GM21390 (cell line): ENCODE measurements at regions not wholly inside any gene's neighbourhood (a gene's known extent, or its start where the extent isn't known, plus 50 kb on each side); places are given as distances from the start of the nearest gene placed in this dataset.

Source experiments
- ATAC-seq: cut with Tn5 transposase; IDR thresholded peaks from one replicate; pipeline ENCODE4 v1.9.1; 2021; ENCODE audit not compliant: unreplicated experiment

DNA sequence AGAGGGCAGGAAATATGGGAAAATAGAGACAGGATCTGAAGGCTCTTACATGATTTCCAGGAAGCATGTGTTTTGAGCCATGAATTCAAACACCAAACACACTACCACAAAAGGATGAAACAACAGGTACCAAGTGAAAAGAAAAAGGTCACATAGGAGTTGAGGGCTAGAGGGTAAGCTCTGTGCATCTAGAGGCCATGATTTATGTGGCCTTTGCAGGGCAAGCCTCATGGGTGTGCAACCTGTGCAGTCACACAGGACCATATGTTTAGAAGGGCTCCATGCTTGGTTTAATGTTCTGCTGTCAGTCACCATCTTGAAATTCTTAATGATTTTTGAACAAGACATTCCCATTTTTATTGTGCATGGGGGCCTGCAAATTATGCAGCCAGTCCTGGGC lies 134.5 kb upstream of the CCDC68 start:
- no peak for ATAC-seq

DNA sequence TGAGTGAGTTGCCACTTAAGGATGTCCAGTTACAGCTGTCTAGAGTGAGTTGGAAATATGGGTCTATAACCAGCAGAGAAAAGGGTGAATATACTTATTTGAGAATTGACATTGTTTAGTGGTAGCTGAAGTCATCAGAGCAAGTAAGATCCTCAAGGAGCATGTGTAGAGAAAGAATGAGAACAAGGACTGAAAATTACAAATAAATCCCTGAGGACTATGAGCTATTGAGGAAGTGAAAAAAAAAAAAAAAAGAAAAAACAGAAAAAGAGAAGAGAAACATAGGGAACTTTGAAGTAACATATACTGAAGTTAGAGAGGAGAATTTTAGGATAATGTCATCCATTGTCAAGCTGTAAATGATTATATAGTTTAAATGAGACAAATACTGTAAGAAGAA lies 134.0 kb upstream of the CCDC68 start:
- no peak for ATAC-seq

DNA sequence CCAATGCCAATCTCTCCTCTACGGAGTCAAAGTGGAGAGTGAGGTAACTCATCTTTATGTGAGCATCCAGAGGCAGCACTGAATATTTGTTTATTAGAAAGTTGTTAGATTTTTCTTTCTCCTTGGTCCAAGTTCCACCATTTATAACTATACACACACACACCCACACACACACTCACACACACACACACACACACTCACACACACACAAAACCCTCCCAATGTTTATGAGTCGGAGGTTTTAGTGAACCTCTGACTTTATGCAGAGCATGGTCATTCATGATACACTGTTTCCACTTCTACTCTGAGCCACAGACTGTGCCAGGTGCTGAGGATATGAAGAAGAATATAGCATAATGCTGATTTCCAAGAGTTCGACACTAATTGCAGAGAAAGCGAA lies 132.9 kb upstream of the CCDC68 start:
- ATAC-seq = no peak

DNA sequence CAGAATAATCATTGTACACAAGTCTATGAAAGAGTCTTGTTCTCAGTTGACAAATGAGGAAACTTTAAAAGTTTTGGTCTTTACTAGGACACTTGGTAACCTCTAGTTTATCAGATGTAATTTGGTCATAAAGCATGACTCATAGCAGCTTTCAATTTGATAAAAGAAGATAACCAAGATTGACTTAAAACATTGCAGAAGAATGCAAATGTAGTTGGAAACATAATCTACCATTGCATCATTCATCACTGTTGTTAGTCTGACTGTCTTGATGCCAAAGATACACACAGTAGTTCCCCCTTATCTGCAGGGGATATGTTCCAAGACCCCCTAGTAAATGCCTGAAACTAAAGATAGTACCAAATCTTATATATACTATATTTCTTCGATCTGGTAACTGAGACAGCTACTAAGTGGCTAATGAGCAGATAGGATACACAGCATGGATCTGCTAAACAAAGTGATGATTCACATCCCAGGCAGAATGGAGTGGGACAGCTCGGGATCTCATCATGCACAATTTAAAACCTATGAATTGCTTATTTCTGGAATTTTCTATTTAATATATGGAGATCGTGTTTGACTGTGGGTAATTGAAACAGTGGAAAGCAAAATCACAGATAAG lies 131.4 kb upstream of the CCDC68 start:
- ATAC-seq = no peak

DNA sequence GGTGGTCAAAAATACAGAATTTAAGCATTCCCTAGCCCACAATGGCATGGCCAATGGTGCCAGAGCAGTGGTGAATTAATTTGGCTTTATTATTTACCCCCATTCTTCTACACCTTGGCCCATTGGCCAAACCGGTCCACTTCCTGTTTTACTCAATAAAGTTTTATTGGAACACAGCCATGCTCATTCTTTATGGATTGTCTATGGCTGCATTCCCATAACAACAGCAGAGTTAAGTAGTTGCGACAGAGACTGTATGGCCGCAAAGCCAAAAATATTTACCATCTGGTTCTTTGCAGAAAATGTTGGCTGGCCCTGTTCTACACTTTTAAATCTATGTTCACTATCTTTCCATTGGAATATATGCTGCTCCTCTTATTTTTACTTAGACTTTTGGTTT lies 130.3 kb upstream of the CCDC68 start:
- no peak for ATAC-seq

DNA sequence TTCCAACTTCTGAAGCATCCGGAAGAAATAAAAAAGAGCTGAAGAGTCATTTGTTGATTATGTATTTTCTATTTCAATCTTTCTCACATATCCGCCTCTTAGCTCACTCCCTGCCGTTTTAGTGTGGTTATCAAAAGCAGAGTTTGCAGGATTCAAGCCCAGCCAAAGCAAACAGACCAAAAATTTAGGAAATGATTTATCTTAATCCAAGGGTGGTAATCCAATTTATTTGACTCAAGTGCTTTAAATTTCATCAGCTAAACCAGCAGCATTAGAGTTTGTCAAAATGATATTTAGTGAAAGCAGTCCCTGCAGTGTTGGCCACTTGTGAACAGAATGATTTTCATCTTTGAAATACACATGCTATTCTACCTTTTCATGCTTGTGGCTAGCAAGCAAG lies 129.3 kb upstream of the CCDC68 start:
- ATAC-seq = no peak

DNA sequence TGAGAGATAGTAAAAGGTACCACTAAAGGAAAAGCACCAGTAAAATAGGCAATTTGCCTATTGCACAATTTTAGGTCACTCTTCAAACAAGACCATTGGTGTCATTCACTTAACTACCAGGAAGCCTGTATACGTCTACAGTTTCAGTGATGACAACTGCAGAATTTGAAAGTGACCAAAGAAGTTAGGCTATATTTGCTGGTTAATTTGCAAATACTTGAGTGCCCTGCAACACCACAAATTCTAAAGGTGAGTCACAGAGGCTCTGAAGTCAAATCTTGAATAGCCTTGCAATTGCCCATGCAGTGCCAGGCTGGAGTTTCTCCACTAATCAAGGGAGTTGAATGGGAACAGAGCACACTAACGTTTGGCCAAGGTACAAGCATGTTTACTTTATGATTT lies 128.7 kb upstream of the CCDC68 start:
- no peak for ATAC-seq

DNA sequence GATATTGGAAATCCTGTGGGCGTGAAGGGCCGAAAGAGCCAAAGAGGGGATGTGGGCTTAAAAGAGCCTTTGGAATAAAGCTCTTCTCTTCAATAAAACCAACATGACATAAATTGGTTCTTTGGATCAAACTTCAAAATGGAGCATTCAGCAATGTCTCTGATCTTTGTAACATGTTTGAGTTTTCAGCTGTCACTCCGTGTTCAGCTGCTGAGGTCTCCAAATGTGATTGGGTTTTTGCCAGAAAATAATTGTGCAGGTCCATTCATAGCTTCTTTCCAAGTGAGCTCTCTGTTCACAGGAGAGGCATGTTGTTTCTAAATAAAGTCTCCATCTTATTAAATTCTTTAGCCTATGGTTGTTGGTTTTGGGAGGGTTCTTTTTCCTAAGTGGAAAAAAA lies 127.6 kb upstream of the CCDC68 start:
- no peak for ATAC-seq

DNA sequence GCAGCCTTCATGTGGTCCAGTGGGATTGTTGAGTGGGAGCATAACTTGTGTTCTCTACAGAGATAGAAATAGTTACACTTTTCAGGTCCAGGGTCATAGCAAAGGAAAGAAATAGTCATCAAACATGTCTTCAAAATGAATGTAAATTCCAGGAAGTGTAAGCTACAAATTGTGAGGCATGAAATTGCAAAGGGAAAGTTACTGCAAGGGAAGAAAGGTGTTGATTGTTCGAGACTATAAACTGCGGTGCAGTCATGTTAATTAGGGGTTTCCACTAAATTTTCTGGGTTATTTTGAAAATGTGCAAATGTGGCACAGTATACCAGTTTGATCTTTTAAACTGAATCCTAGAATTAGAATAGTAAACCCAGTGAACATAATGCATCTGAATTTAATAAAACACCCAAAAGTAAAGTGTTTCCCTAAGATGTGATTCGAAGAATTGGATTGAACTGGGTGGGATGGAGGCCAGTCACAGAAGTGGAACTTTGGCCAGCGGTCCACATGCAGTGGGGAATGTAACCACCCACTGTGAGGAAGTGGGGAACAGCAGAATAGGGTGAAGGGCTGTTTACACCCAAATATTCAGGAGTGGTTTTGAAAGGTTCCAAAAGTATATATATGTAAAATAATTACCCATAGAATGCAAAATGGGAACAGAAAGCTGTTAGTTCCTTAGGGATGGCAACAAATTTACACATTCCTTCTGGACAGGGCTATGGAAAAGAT lies 126.5 kb upstream of the CCDC68 start:
- ATAC-seq = no peak

DNA sequence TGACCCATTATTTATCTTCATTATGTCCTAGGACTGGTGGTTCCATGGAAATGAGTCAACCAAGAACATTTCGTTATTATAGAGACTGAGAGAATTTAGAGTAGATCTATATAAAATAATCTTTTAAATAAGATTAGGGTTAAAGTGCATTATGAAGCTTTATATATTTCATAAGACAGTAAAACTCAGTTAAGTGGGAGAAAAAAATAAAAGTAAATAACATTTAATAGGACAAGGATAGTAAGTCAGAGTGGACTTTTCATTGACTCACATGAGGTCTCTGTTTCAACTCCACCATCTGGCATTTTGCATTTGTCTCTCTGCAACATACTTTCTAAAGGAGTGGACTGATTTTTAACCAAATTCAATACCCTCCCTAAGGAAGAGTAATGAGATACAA lies 125.3 kb upstream of the CCDC68 start:
- no peak for ATAC-seq

DNA sequence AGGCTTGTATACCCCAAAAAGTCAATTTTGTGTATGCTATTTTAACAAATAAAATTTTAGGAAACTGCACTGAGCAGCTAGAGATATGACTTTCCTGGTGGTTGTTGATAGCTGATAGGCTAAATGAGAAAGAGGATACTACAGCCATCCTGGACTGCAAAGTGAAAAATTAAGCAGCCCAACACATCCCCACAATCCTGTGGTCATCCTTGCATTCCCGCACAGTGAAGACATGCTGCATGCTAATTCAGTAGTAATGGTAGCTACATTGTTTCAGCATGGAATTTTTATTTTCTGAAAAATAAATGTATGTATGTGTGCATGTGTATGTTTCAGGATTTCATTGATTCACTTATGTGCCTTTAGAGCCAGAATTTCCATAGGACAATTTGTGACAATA lies 124.2 kb upstream of the CCDC68 start:
- no peak for ATAC-seq

DNA sequence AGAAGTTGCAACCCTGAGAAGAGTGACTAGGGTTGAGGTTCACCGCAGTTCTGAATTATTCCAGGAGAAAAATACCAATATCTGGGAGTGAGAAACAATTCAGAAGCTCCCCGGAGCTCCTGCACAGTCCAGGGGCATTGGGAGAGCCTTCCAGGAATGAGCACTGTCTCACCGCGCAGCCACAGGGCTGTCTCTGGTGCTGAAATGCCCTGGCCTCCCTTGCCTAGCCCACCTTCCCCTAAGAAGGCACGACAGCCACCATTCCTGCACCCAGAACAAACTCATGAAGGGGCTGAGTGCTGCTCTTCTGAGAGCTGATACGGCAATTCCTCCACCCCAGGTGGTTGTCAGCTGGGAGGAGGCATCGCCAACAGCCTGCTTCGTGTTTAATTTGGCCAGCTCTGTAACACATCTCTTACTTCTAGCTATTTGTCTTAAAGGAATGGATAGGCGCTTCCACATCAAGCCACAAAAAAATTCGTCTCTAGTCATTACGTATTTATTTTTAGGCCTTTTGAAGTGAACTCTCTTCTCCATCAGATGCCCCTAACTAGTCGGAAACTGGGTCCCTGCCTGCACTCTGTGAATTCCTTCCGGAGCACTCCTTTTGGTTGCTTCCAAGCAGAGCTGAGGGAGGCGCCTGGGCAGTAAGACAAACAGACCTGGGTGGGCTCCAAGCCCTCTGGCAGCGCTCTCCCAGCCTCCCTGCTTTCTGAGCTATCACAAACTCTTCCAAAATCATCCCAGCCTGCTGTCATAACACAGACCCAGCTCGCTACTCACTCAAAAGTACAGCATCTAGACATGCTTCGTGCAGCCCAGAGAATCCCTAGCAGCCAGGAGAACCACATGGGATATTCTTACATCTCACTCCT lies 120.5 kb upstream of the CCDC68 start:
- no peak for ATAC-seq

DNA sequence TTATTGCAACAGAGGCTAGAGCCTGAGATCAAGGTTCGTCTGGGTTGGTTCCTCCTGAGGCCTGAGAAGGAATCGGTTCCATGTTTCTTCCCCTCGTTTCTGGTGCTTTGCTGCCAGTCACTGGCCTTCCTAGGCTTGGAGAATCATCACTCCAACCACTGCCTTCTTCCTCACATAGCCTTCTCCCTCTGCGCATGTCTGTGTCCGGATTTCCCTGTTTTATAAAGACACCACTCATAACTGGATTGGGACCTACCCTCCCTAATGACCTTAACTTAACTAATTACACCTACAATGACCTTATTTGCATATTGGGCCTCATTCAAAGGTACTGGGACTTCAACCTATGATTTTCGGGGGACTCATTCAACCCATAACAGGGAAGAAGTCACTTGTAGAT lies 119.8 kb upstream of the CCDC68 start:
- no peak for ATAC-seq

DNA sequence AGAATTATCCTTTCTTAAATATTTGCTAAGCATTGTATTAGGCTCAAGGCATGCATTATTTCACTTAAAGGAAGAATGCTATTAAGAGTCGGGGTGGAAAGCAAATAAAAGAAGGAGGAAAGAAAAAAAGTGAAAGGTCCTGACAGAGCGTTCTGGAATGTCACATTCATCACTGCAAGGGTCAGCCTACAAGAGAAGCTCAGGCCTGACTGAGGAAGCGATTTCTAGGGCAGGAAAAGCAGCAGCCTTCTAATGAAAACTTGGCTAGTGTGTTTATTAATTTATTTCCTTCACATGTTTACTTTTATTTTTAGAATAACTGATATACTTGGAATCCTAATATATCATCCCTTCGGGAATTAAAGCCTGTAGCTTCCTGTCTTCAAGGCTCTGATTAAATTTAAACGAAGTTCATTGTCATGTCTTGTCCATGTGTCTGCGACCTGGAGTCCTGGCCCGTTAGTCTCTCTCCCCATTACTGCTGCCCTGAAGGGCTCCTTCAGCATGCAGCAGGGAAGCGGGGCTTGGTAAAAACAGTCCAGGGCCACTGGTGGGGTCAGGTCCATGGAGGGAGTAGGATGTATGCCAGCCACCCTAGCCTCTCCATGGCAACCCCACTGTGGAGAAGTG lies 119.2 kb upstream of the CCDC68 start:
- no peak for ATAC-seq

DNA sequence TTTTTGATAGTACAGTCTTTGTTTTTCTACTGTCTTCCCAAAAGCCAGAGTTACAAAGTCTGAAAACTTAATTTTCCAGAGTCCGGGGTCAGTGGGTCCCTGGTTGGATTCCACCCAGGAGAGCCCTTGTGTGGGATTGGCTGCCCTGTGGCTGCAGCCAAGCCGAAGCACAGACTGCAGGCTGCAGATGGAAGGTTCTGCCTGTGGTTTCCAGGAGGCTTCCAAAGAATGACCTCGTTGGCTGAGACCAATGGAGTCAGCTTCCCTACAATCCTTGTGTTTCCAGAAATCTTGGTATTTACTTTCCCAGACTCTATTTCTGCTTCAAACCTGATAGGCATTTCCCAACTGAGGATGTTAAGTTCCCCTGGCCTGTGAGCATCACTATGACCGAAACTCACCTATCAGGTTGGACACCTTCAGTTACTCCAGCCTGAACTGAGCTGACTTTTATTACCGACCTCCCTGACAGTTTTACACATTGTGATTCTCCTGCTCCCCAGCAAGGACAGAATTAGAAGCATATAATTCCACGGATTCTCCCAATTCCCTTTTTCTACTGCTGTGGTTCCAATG lies 117.5 kb upstream of the CCDC68 start:
- no peak for ATAC-seq

DNA sequence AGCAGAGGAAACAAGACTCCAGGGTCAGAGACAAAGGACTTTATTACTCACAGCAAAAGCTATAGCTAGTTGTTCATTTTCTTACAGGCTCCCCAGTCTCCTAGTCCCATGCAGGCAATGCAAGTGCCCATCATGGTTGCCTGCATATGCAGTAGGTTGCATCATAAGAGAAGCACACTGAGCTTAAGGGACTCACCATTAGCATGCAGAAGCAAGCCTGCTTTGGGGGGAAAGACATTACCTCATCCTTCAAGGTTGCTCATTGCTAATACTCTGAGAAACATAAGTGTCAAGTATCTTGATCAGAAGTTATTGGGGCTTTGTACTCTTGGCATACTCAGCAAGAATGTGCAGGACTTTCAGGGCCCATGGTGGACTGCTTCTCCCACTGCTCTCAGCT lies 114.6 kb upstream of the CCDC68 start:
- no peak for ATAC-seq

DNA sequence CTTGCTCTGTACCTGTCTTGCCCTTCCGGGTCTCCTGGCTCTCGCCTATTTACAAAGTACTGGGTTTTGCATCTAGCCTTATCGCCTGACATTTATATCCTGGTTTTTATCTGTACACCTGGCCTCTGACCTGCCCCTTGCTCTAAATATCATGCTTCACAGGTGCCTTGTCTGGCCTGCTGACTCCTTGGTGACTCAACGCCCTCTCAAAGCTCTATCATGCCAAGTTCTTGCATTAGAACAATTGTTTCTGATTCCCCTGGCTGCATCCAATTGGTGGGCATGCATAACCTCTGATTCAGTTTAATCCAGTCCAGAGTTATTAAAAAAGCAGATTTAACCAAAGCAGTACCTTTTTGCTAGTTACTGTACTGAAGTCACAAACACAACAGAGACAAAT lies 113.9 kb upstream of the CCDC68 start:
- ATAC-seq = no peak

DNA sequence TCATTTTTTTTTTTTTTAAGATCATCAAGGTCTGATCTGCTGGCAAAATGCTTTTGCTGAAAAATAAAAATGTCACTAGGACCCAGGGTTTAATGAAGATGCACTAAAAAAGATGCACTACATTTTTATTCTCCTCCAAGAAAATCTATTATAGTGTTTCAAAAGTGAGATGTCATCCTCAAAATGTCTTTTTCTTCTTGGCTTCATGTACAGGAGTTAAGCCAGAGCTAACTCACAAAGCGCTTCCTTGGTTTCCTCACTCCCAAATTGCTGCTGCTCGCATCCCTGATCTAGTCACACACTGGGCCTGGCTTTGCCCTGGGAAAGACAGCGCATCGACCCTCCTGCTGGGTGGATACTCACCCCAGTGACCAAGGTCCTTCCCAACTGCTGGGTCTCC lies 113.4 kb upstream of the CCDC68 start:
- no peak for ATAC-seq

DNA sequence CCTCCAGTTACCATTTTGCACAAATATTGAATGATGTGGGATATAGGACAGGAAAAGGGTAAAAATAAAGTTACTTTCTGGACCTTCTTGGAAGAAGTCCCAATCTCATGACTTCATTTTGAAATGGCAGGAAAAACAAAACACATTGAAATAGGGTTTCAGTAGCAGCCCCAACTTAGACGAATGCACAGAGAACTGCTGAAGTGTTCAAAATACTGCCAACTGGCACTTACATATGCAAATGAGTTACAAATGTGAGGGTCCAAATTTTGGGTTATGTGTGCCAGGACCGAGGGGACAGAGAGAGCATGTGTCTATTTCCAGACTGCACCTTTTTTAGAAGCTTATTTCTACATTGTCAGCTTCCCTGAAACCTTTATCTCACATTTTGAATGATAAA lies 112.9 kb upstream of the CCDC68 start:
- ATAC-seq = no peak

DNA sequence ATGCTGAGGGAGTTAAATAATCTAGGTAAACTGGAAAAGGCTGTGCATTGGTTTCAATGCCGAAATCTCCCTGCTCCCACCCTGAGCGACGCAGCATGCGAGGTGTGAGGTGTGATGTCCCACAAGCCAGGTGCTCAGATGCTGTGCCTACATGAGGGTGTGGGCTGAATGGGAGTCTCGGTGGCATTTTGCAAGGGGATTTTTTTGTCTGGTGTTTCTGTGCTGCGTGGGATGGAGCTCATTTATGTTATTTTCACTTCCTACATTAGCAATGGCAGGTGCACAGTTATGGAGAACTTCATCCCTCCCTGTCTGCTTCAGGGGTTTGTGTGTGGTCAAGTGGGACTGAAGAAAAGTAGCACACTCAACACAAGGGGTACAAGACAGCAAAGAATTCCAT lies 110.2 kb upstream of the CCDC68 start:
- ATAC-seq = peak; percentile 85

DNA sequence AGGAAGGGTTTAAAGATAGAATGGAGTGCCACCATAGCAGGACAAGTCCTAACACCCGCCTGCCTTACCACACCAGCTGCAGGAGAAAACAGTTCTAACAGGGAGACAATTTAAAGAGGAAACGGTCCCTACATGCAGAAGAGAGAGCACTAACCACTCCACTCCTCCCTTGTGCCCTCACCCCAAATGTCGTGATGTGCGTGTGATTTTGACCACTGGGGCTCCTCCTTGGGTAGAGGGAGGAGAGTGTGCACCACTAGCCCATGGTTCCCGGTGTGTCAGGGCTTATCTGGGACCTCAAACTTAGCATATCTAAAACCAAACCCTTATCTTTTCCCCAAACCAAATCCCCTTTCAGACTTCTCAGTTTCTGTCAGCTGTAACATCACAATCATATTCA lies 105.5 kb upstream of the CCDC68 start:
- peak; percentile 53 for ATAC-seq
